ENCODE measurements at regions not wholly inside any gene's neighbourhood (a gene's known extent, or its start where the extent isn't known, plus 50 kb on each side); places are given as distances from the start of the nearest gene placed in this dataset.

DNA sequence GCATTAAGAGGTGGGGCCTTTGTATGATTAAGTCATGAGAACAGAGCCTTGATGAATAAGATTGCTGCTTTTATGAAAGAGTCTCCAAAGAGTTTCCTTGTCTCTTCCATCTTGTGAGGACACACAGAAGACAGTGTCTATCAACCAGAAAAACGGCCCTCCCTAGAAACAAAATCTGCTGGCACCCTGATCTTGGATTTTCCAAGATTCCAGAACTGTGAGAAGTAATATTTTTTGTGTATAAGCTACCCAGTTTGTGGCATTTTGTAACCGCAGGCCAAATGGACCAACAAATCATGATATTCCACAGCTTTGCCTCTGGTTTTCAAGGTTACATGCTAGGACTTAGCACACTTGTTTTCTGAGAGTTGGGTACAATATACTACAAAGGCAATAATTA, 687.8 kb downstream of the TDRD15 start:
- TF ChIP-seq, protein P1, sequence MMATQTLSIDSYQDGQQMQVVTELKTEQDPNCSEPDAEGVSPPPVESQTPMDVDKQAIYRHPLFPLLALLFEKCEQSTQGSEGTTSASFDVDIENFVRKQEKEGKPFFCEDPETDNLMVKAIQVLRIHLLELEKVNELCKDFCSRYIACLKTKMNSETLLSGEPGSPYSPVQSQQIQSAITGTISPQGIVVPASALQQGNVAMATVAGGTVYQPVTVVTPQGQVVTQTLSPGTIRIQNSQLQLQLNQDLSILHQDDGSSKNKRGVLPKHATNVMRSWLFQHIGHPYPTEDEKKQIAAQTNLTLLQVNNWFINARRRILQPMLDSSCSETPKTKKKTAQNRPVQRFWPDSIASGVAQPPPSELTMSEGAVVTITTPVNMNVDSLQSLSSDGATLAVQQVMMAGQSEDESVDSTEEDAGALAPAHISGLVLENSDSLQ (IDR thresholded peaks at IDR 0.05), result no peak
- TF ChIP-seq SUZ12 (IDR thresholded peaks at IDR 0.05), result no peak
- TF ChIP-seq L3MBTL2 (conservative IDR thresholded peaks at IDR 0.05), result no peak
- no peak for TF ChIP-seq ARNT (IDR thresholded peaks at IDR 0.05)
- no peak for TF ChIP-seq NFRKB (IDR thresholded peaks at IDR 0.05)
- TF ChIP-seq LEF1 (IDR thresholded peaks at IDR 0.05; ENCODE audit: borderline replicate concordance), result no peak
- no peak for TF ChIP-seq CTBP1 (IDR thresholded peaks at IDR 0.05; ENCODE audit: borderline replicate concordance)
- no peak for TF ChIP-seq ELF4 (IDR thresholded peaks at IDR 0.05)
- TF ChIP-seq FOXA1 (IDR thresholded peaks at IDR 0.05), result no peak
- no peak for TF ChIP-seq FOXK2 (IDR thresholded peaks at IDR 0.05)
- DNase-seq (ENCODE audit: extremely low spot score), result no peak
- CTCF ChIA-PET, result no interaction called here
- POLR2A ChIA-PET, result no interaction called here

DNA sequence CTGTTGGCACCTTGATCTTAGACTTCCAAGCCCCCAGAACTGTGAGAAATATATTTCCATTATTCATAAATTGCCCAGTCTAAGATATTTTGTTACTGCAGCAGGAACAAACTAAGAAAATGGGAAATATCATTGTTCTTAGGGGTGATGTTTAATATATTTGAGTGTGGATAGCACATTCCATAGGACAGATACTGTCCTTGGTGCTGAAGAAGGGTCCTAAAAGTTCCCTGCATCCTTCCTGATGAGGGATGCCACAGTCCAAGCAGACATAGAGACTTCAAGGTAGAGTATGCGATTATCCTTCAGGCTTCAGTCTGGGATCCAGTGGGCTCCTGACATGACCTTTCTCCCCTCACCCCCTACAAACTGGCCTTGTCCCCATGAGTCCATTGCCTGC, 689.0 kb downstream of the TDRD15 start:
- POLR2A ChIA-PET, result no interaction called here
- no peak for DNase-seq (ENCODE audit: extremely low spot score)
- no peak for TF ChIP-seq LEF1 (IDR thresholded peaks at IDR 0.05; ENCODE audit: borderline replicate concordance)
- no peak for TF ChIP-seq TARDBP (IDR thresholded peaks at IDR 0.05)
- no peak for TF ChIP-seq CTBP1 (IDR thresholded peaks at IDR 0.05; ENCODE audit: borderline replicate concordance)
- TF ChIP-seq SP1 (IDR thresholded peaks at IDR 0.05), result no peak
- TF ChIP-seq HDGF (IDR thresholded peaks at IDR 0.05; ENCODE audit: borderline replicate concordance), result no peak
- TF ChIP-seq FOXM1 (IDR thresholded peaks at IDR 0.05; ENCODE audit: borderline replicate concordance), result no peak
- TF ChIP-seq BHLHE40 (IDR thresholded peaks at IDR 0.05; ENCODE audit: borderline replicate concordance), result no peak
- TF ChIP-seq FOXA1 (IDR thresholded peaks at IDR 0.05), result no peak
- TF ChIP-seq SUZ12 (IDR thresholded peaks at IDR 0.05), result no peak
- TF ChIP-seq, protein P1 (IDR thresholded peaks at IDR 0.05), result no peak
- TF ChIP-seq L3MBTL2 (conservative IDR thresholded peaks at IDR 0.05), result no peak
- TF ChIP-seq NFRKB (IDR thresholded peaks at IDR 0.05), result no peak
- no peak for TF ChIP-seq FOXK2 (IDR thresholded peaks at IDR 0.05)
- CTCF ChIA-PET, result no interaction called here

DNA sequence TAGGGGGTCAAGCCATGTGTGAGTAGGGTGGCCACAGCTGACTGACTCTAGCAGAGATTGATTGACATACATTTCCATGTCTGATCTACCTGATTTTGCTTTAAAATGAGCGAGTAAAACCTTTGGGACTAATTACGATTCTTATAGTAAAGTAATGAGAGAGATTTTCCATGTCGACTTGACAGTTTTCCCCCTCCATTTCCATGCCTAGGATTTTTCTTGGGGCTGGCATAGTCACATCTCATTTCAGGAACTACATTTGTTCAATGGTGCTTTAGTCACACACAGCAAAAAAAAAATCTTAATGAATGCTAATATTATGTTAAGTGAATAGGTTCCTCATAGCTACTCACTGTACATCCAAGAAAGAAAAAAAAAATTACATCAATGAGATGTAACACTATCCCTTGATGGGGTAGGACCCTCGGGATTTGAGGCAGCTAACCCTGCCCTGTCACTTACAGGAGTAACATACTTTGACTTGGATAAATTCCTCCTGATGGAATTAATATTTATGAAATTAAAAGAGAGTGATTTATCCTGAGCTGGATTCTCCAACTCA, 690.9 kb downstream of the TDRD15 start:
- CTCF ChIA-PET, result no interaction called here
- DNase-seq (ENCODE audit: extremely low spot score), result no peak
- no peak for TF ChIP-seq TARDBP (IDR thresholded peaks at IDR 0.05)
- no peak for TF ChIP-seq ELF4 (IDR thresholded peaks at IDR 0.05)
- no peak for TF ChIP-seq SP1 (IDR thresholded peaks at IDR 0.05)
- no peak for TF ChIP-seq ARNT (IDR thresholded peaks at IDR 0.05)
- no peak for TF ChIP-seq BHLHE40 (IDR thresholded peaks at IDR 0.05; ENCODE audit: borderline replicate concordance)
- TF ChIP-seq HDGF (IDR thresholded peaks at IDR 0.05; ENCODE audit: borderline replicate concordance), result no peak
- TF ChIP-seq L3MBTL2 (conservative IDR thresholded peaks at IDR 0.05), result no peak
- no peak for TF ChIP-seq CTBP1 (IDR thresholded peaks at IDR 0.05; ENCODE audit: borderline replicate concordance)
- TF ChIP-seq FOXA1 (IDR thresholded peaks at IDR 0.05), result no peak
- no peak for TF ChIP-seq NFRKB (IDR thresholded peaks at IDR 0.05)
- no peak for TF ChIP-seq FOXK2 (IDR thresholded peaks at IDR 0.05)
- TF ChIP-seq, protein P1 (IDR thresholded peaks at IDR 0.05), result no peak
- TF ChIP-seq SUZ12 (IDR thresholded peaks at IDR 0.05), result no peak
- TF ChIP-seq FOXM1 (IDR thresholded peaks at IDR 0.05; ENCODE audit: borderline replicate concordance), result no peak
- TF ChIP-seq LEF1 (IDR thresholded peaks at IDR 0.05; ENCODE audit: borderline replicate concordance), result no peak
- TF ChIP-seq ZNF384 (IDR thresholded peaks at IDR 0.05), result no peak
- POLR2A ChIA-PET, result no interaction called here

- ChIA-PET CTCF (no interaction called here), POLR2A (no interaction called here)
- no peak for TF ChIP-seq SP1 (IDR thresholded peaks at IDR 0.05)
- no peak for TF ChIP-seq TARDBP (IDR thresholded peaks at IDR 0.05)
- no peak for TF ChIP-seq L3MBTL2 (conservative IDR thresholded peaks at IDR 0.05)
- no peak for TF ChIP-seq LEF1 (IDR thresholded peaks at IDR 0.05; ENCODE audit: borderline replicate concordance)
- no peak for TF ChIP-seq ZNF384 (IDR thresholded peaks at IDR 0.05)
- TF ChIP-seq, protein P1 (IDR thresholded peaks at IDR 0.05), result no peak
- TF ChIP-seq FOXK2 (IDR thresholded peaks at IDR 0.05), result no peak
- TF ChIP-seq FOXM1 (IDR thresholded peaks at IDR 0.05; ENCODE audit: borderline replicate concordance), result no peak
- TF ChIP-seq FOXA1 (IDR thresholded peaks at IDR 0.05), result no peak
- TF ChIP-seq NFRKB (IDR thresholded peaks at IDR 0.05), result no peak
- TF ChIP-seq ARNT (IDR thresholded peaks at IDR 0.05), result no peak
- TF ChIP-seq CTBP1 (IDR thresholded peaks at IDR 0.05; ENCODE audit: borderline replicate concordance), result no peak
- DNase-seq (ENCODE audit: extremely low spot score), result no peak
Observed at GRCh38 chr2:21818212-21818795, 694.5 kb downstream of the TDRD15 start.

GRCh38 chr2:21819454-21819853, 695.7 kb downstream of the TDRD15 start:
- ChIA-PET POLR2A (no interaction called here), CTCF (no interaction called here)
- no peak for TF ChIP-seq BHLHE40 (IDR thresholded peaks at IDR 0.05; ENCODE audit: borderline replicate concordance)
- TF ChIP-seq SP1 (IDR thresholded peaks at IDR 0.05), result no peak
- no peak for TF ChIP-seq HDGF (IDR thresholded peaks at IDR 0.05; ENCODE audit: borderline replicate concordance)
- no peak for TF ChIP-seq ZNF384 (IDR thresholded peaks at IDR 0.05)
- TF ChIP-seq TARDBP (IDR thresholded peaks at IDR 0.05), result no peak
- TF ChIP-seq, protein P1 (IDR thresholded peaks at IDR 0.05), result no peak
- TF ChIP-seq ELF4 (IDR thresholded peaks at IDR 0.05), result no peak

More at GRCh38 chr2:21819454-21819853, 695.7 kb downstream of the TDRD15 start:
- DNase-seq (ENCODE audit: extremely low spot score), result no peak
